ENCODE measurements at regions not wholly inside any gene's neighbourhood (a gene's known extent, or its start where the extent isn't known, plus 50 kb on each side); places are given as distances from the start of the nearest gene placed in this dataset.
"Not testable (repeated sequence)": the region's sequence is repeated elsewhere in the genome, so short reads cannot be mapped to it uniquely, and the experiment has no call there.

GRCh38 chr5:62243046-62243445 is 63.0 kb upstream of the KIF2A start:
- H3K4me3 Mint-ChIP-seq (ENCODE audit: unreplicated experiment); H3K27me3 Mint-ChIP-seq (ENCODE audit: unreplicated experiment); H3K36me3 Mint-ChIP-seq (ENCODE audit: low read depth, unreplicated experiment); H3K4me1 Mint-ChIP-seq (ENCODE audit: unreplicated experiment); DNase-seq (ENCODE audit: low spot score); H3K9me3 Mint-ChIP-seq (ENCODE audit: unreplicated experiment); H3K27ac Mint-ChIP-seq (ENCODE audit: unreplicated experiment): not testable (repeated sequence)

GRCh38 chr5:62248192-62248591 is 57.8 kb upstream of the KIF2A start:
- not testable (repeated sequence) for H3K36me3 Mint-ChIP-seq (ENCODE audit: low read depth, unreplicated experiment); H3K4me1 Mint-ChIP-seq (ENCODE audit: unreplicated experiment); H3K9me3 Mint-ChIP-seq (ENCODE audit: unreplicated experiment); H3K4me3 Mint-ChIP-seq (ENCODE audit: unreplicated experiment); H3K27me3 Mint-ChIP-seq (ENCODE audit: unreplicated experiment); H3K27ac Mint-ChIP-seq (ENCODE audit: unreplicated experiment); DNase-seq (ENCODE audit: low spot score)

GRCh38 chr5:62250085-62250484 is 55.9 kb upstream of the KIF2A start:
- H3K27me3 Mint-ChIP-seq (ENCODE audit: unreplicated experiment); H3K4me1 Mint-ChIP-seq (ENCODE audit: unreplicated experiment); H3K36me3 Mint-ChIP-seq (ENCODE audit: low read depth, unreplicated experiment); H3K27ac Mint-ChIP-seq (ENCODE audit: unreplicated experiment); DNase-seq (ENCODE audit: low spot score); H3K4me3 Mint-ChIP-seq (ENCODE audit: unreplicated experiment); H3K9me3 Mint-ChIP-seq (ENCODE audit: unreplicated experiment): not testable (repeated sequence)

GRCh38 chr5:62250919-62251318 is 55.1 kb upstream of the KIF2A start:
- H3K27ac Mint-ChIP-seq (ENCODE audit: unreplicated experiment), result not testable (repeated sequence)

GRCh38 chr5:62252519-62252918 is 53.5 kb upstream of the KIF2A start:
- DNase-seq (ENCODE audit: low spot score); H3K9me3 Mint-ChIP-seq (ENCODE audit: unreplicated experiment); H3K36me3 Mint-ChIP-seq (ENCODE audit: low read depth, unreplicated experiment); H3K27me3 Mint-ChIP-seq (ENCODE audit: unreplicated experiment); H3K4me3 Mint-ChIP-seq (ENCODE audit: unreplicated experiment); H3K27ac Mint-ChIP-seq (ENCODE audit: unreplicated experiment): not testable (repeated sequence)
- peaks cover 18% of the 10 kb centered on the region for H3K4me1 Mint-ChIP-seq (ENCODE audit: unreplicated experiment)

More at GRCh38 chr5:62250919-62251318, 55.1 kb upstream of the KIF2A start:
- H3K9me3 Mint-ChIP-seq (ENCODE audit: unreplicated experiment); H3K4me3 Mint-ChIP-seq (ENCODE audit: unreplicated experiment); H3K36me3 Mint-ChIP-seq (ENCODE audit: low read depth, unreplicated experiment); DNase-seq (ENCODE audit: low spot score); H3K27me3 Mint-ChIP-seq (ENCODE audit: unreplicated experiment): not testable (repeated sequence)
- H3K4me1 Mint-ChIP-seq (ENCODE audit: unreplicated experiment), result peaks cover 11% of the 10 kb centered on the region

GRCh38 chr5:62255551-62255950 is 50.5 kb upstream of the KIF2A start:
- not testable (repeated sequence) for H3K9me3 Mint-ChIP-seq (ENCODE audit: unreplicated experiment); H3K36me3 Mint-ChIP-seq (ENCODE audit: low read depth, unreplicated experiment); H3K27me3 Mint-ChIP-seq (ENCODE audit: unreplicated experiment); DNase-seq (ENCODE audit: low spot score); H3K4me3 Mint-ChIP-seq (ENCODE audit: unreplicated experiment); H3K27ac Mint-ChIP-seq (ENCODE audit: unreplicated experiment)
- H3K4me1 Mint-ChIP-seq (ENCODE audit: unreplicated experiment), result peaks cover 18% of the 10 kb centered on the region

GRCh38 chr5:62256161-62257019 is 49.6 kb upstream of the KIF2A start:
- Mint-ChIP-seq H3K4me1 (ENCODE audit: unreplicated experiment) (peaks cover 18% of the 10 kb centered on the region), H3K9me3 (ENCODE audit: unreplicated experiment) (no peaks in the 10 kb centered on the region), H3K27me3 (ENCODE audit: unreplicated experiment) (no peaks in the 10 kb centered on the region), H3K27ac (ENCODE audit: unreplicated experiment) (peak overlapping the region; percentile 70), H3K36me3 (ENCODE audit: low read depth, unreplicated experiment) (no peaks in the 10 kb centered on the region), H3K4me3 (ENCODE audit: unreplicated experiment) (no peak overlapping the region)
- DNase-seq (ENCODE audit: low spot score), result no peak
- no peak for TF ChIP-seq CTCF (IDR thresholded peaks at IDR 0.05; ENCODE audit: unreplicated experiment)
